ENCODE measurements at regions not wholly inside any gene's neighbourhood (a gene's known extent, or its start where the extent isn't known, plus 50 kb on each side); places are given as distances from the start of the nearest gene placed in this dataset.

- no peak for DNase-seq
Observed at GRCh38 chrX:78476701-78477100, 149.3 kb upstream of the CYSLTR1 start.

- DNase-seq = no peak
Observed at GRCh38 chrX:78456909-78457308, 129.5 kb upstream of the CYSLTR1 start.

GRCh38 chrX:78455901-78456300 is 128.5 kb upstream of the CYSLTR1 start:
- DNase-seq = no peak

DNA sequence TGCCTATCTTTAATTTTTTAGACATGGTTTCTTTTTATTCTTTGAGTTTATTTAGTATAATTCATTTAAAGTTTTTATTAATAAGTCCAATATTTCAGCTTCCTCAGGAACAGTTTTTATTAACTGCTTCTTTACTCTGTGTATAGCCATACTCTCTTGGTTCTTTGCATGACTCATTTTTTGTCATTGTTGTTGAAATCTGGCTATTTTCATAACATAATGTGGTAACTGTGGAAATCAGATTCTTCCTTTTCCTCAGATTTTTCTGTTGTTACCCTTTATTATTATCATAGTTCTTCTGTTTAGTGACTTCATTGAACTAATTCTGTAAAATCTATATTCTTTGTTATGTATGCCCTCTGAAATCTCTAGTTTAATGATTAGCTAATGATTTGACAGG is 124.9 kb upstream of the CYSLTR1 start:
- no peak for DNase-seq

DNA sequence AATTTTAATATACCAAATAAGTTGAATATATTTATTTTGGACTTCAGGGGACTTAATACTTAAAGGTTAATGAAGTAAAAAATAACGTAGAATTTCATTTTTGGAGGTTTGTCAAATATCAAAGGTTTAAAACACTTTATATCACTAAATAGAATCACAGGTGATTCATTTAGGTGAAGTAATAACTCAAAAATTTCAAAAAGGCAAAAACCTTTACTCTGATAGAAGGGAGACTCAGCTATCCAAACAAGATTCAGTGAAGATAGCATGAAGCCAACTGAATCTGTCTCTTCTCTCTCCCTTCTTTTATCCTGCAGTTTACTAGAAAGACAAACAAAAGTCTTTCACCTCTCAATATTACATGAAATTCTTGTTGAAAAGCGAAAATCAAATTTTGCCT is 110.2 kb upstream of the CYSLTR1 start:
- DNase-seq = no peak

DNA sequence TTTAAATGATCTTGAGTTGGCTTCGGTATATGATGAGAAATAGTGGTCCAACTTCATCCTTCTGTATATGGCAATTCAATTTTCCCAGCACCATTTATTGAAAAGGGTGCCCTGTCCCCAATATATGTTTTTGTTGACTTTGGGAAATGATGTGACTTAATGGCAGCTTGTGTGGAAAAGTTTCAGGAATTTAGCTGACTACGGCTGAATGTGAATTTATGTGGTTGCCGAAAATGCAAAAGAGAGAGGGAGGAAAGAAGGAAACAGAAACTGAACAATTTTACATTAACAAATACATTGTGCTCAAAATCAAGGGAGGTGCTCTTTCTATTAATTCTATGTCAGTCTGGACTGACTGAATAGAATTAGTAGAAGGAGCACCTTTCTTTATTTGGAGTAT is 101.8 kb upstream of the CYSLTR1 start:
- DNase-seq = no peak

- DNase-seq = no peak
Observed at GRCh38 chrX:78388663-78389062, 61.3 kb upstream of the CYSLTR1 start.

DNA sequence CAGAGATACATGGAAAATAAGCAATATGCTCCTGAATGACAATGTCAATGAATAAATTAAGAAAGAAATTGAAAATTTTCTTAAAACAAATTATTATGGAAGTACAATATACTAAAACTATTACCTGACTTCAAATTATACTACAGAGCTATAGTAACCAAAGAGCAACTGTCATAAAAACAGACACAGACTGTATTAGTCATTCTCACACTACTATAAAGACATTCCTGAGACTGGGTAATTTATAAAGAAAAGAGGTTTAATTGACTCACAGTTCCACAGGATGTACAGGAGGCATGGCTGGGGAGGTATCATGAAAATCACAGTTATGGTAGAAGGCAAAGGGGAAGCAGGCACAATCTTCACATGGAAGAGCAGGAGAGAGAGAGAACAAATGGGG is 60.0 kb upstream of the CYSLTR1 start:
- no peak for DNase-seq

GRCh38 chrX:78384486-78384885 is 57.1 kb upstream of the CYSLTR1 start:
- DNase-seq = no peak

DNA sequence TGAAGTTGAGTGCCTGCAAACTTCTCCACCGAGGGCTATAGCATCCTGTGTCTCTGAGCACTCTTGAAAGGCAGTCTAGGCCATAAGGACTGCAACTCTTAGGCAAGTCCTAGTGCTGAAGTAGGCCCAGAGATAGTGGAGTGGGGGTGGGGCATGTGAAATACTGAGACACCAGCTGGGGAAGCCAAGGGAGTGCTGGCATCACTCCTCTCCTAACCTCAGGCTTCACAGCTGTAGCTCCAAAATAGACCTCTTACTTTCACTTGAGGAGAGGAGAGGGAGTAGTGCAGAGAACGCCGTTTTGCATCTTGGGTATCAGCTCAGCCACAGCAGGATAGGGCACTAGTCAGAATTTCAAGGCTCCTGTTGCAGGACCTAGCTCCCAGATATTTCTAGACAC is 56.2 kb upstream of the CYSLTR1 start:
- no peak for DNase-seq

GRCh38 chrX:78378476-78379115 is 51.2 kb upstream of the CYSLTR1 start:
- DNase-seq = no peak
